ENCODE measurements at regions not wholly inside any gene's neighbourhood (a gene's known extent, or its start where the extent isn't known, plus 50 kb on each side); places are given as distances from the start of the nearest gene placed in this dataset.
A peak's percentile ranks its signal among the peaks of the same experiment; 100 is the strongest.

DNA sequence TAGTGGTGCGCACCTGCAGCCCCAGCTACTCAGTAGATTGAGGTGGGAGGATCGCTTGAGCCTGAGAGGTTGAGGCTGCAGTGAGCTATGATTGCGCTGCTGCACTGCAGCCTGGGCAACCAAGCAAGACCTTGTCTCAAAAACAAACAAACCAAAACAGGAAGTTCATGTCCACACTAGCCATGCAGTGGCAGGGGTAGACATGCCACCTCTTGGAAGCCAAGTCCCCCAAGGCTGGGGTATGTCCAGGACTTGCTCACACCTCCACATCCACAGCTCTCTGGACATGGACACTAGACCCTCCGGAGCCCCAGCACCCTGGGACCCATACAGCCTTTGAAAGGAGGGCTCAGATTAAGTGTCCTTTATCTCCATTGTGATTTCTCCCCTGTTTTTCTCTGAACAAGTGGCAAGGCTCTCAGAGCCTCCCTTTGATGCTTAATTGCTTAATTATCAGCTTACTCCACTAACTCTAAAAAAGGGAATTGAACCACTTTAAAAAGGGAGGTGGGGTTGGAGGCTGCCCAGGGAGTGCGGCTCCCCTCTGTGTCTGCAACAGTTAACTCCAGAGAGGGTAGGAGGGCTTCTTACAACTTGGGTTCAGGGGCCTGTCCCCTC is 424.6 kb upstream of the C16orf82 start:
- TF ChIP-seq, protein P1, sequence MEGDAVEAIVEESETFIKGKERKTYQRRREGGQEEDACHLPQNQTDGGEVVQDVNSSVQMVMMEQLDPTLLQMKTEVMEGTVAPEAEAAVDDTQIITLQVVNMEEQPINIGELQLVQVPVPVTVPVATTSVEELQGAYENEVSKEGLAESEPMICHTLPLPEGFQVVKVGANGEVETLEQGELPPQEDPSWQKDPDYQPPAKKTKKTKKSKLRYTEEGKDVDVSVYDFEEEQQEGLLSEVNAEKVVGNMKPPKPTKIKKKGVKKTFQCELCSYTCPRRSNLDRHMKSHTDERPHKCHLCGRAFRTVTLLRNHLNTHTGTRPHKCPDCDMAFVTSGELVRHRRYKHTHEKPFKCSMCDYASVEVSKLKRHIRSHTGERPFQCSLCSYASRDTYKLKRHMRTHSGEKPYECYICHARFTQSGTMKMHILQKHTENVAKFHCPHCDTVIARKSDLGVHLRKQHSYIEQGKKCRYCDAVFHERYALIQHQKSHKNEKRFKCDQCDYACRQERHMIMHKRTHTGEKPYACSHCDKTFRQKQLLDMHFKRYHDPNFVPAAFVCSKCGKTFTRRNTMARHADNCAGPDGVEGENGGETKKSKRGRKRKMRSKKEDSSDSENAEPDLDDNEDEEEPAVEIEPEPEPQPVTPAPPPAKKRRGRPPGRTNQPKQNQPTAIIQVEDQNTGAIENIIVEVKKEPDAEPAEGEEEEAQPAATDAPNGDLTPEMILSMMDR (conservative IDR thresholded peaks at IDR 0.05; ENCODE audit: low read depth, low read length): no peak
- Histone ChIP-seq H3K4me3 (IDR thresholded peaks at IDR 0.05; ENCODE audit: insufficient read depth, low read depth, low read length) (no peak overlapping the region), H3K4me1 (ENCODE audit: low read depth, poor library complexity, severe bottlenecking) (no peaks in the 10 kb centered on the region), H3K79me2 (ENCODE audit: insufficient read depth, low read depth) (no peaks in the 10 kb centered on the region), H2AFZ (ENCODE audit: low read depth) (no peak overlapping the region), H3K27ac (no peak overlapping the region), H3K27me3 (ENCODE audit: insufficient read depth, low read depth) (no peaks in the 10 kb centered on the region), H3K36me3 (ENCODE audit: insufficient read depth) (no peaks in the 10 kb centered on the region), H3K9ac (no peak overlapping the region), H4K20me1 (ENCODE audit: insufficient read depth) (no peaks in the 10 kb centered on the region), H3K4me2 (no peak overlapping the region)

DNA sequence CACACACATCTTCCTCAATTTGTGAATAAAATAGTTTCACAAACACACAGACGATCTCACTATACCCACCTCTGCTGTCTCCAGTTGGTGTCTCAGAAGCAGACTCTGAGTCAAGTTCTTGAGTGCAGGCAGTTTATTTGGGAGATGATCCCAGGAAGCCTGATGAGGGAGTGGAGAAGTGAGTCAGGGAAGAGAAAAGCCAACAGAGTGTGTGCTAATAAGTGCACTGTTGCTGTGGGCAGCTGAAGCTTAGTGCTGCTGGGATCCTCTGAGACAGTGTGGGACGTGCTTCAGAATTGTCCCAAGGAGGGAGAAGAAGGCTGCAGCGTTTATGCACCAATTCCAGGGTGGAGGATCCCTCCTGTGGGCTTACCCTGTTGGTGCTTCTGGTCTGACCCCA is 423.2 kb upstream of the C16orf82 start:
- Histone ChIP-seq H3K4me3 (IDR thresholded peaks at IDR 0.05; ENCODE audit: insufficient read depth, low read depth, low read length) (no peak overlapping the region), H3K4me1 (ENCODE audit: low read depth, poor library complexity, severe bottlenecking) (no peaks in the 10 kb centered on the region), H3K27ac (no peak overlapping the region), H4K20me1 (ENCODE audit: insufficient read depth) (no peaks in the 10 kb centered on the region), H3K4me2 (no peak overlapping the region), H3K27me3 (ENCODE audit: insufficient read depth, low read depth) (no peaks in the 10 kb centered on the region), H3K36me3 (ENCODE audit: insufficient read depth) (no peaks in the 10 kb centered on the region), H2AFZ (ENCODE audit: low read depth) (no peak overlapping the region), H3K9ac (no peak overlapping the region), H3K79me2 (ENCODE audit: insufficient read depth, low read depth) (no peaks in the 10 kb centered on the region)
- TF ChIP-seq, protein P1 (conservative IDR thresholded peaks at IDR 0.05; ENCODE audit: low read depth, low read length): no peak

DNA sequence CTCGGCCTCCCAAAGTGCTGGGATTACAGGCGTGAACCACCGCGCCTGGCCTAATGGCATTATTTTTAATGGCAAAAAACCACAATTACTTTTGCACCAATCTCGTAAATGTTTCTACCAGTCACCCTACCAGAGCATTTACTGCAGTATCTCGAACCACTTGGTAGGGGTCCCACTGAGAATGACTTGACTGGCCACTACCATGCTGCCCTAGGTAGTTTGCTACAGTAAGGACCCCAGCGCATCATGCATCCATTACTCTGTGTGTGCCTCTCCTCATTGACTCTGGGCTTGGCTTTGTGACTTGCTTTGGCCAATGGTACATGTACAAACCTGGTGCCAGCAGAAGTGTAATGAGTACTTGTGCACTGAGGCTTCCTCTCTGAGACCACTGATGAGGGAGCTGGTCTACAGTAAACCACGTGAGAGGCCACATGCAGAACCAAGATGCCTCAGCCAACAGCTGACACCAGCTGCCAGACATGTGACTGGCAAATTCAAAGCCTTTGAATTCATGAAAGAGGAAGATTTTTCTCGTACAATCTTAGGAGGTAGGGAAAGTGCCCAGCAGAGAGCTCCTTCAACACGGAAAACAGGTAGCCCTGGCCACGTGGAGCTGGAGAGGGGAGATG is 421.7 kb upstream of the C16orf82 start:
- Histone ChIP-seq H3K4me3 (IDR thresholded peaks at IDR 0.05; ENCODE audit: insufficient read depth, low read depth, low read length) (no peak overlapping the region), H3K4me1 (ENCODE audit: low read depth, poor library complexity, severe bottlenecking) (no peaks in the 10 kb centered on the region), H3K27ac (no peak overlapping the region), H3K36me3 (ENCODE audit: insufficient read depth) (no peaks in the 10 kb centered on the region), H3K79me2 (ENCODE audit: insufficient read depth, low read depth) (no peaks in the 10 kb centered on the region), H4K20me1 (ENCODE audit: insufficient read depth) (no peaks in the 10 kb centered on the region), H3K4me2 (no peak overlapping the region), H3K27me3 (ENCODE audit: insufficient read depth, low read depth) (no peaks in the 10 kb centered on the region), H2AFZ (ENCODE audit: low read depth) (no peak overlapping the region), H3K9ac (no peak overlapping the region)
- TF ChIP-seq, protein P1 (conservative IDR thresholded peaks at IDR 0.05; ENCODE audit: low read depth, low read length): no peak

DNA sequence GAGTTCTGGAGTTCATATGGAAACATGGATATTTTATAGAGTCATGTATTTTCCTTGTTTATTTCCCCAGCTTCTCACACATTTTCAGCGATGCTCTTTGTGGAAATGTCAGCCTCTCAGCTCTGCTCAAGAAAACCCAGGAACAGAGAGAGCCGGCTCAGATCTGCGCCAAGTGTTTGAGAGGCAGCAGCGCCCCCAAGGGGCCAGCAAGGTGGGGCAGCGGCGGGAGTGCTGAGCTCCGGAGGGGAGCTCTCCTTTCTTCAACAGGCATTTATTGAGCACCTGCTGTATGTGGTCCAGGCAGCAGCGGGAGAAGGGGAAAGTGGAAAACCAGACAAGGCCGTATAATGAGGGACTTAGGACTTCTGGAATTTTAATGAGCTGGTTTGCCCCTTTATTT is 421.1 kb upstream of the C16orf82 start:
- H3K9ac ChIP-seq: no peak overlapping the region
- H3K4me1 ChIP-seq (ENCODE audit: low read depth, poor library complexity, severe bottlenecking): no peaks in the 10 kb centered on the region
- H3K79me2 ChIP-seq (ENCODE audit: insufficient read depth, low read depth): no peaks in the 10 kb centered on the region
- H3K36me3 ChIP-seq (ENCODE audit: insufficient read depth): no peaks in the 10 kb centered on the region
- no peaks in the 10 kb centered on the region for H3K27me3 ChIP-seq (ENCODE audit: insufficient read depth, low read depth)
- TF ChIP-seq, protein P1 (conservative IDR thresholded peaks at IDR 0.05; ENCODE audit: low read depth, low read length): peak; percentile 44; the same call in 1 of the 2 replicates
- H2AFZ ChIP-seq (ENCODE audit: low read depth): no peak overlapping the region
- H3K4me2 ChIP-seq: no peak overlapping the region
- H3K27ac ChIP-seq: no peak overlapping the region
- H3K4me3 ChIP-seq (IDR thresholded peaks at IDR 0.05; ENCODE audit: insufficient read depth, low read depth, low read length): no peak overlapping the region
- no peaks in the 10 kb centered on the region for H4K20me1 ChIP-seq (ENCODE audit: insufficient read depth)
